ENCODE measurements at regions not wholly inside any gene's neighbourhood (a gene's known extent, or its start where the extent isn't known, plus 50 kb on each side); places are given as distances from the start of the nearest gene placed in this dataset.

DNA sequence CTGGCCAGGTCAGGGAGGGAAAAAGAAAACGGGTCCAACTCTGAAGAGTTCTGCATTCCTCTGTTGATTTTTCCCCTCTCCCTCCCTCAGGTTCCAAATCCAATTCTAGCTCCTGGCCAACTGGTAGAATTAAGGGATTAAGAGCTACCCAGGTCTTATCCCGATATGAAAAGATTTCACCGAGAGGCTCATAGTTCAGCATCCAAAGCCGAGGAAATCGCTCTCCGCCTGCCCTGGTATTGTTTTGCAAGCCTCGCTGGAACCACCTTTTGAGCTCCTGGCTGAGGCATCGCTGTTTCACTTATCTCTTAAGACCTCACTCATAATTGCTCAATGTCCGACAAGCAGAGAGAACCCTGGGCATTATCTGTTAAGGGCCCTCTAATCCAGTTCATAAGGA is 180.4 kb downstream of the URI1 start:
- DNase-seq (ENCODE audit: low read depth in 4 of 4, low spot score in 3 of 4) = no peak

DNA sequence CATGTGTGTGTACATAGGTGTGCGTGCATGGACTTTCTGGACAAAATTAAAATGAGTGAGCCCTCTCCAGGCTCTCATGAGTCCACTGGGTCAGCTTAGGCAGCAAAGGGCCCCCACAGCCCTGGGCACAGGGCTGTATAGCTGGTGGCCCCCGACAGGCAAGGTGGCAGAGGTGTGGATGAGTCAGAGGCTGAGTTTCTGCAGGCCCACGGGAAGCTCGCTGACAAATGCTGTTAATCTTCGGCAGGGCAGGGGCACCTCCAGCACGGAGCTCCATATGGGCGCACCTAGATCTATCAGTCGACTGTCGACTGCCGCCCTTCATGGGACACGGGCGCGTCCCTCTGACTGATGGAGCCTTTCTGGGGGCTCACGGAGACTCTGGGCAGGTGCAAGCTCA is 181.1 kb downstream of the URI1 start:
- DNase-seq (ENCODE audit: low read depth in 4 of 4, low spot score in 3 of 4) = no peak

DNA sequence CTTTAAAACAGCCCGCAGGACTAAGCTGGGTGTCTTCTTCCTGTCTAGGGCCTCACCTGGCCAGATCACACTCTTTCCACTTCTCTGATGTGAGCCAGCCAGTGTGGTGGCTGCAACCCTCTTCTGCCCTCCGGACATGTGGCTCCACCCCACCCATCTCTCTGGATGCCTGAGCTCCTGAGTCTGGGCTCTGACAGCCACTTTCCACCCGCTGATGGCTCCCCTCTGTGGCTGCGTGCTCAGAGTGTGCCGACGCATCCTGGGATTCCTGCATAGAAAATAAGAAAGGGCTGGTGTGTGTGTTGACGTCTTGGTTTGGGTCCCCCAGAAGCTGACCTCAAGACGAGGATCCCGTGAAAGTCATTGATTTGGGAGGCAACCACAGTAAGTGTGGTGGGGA is 181.6 kb downstream of the URI1 start:
- DNase-seq (ENCODE audit: low read depth in 4 of 4, low spot score in 3 of 4) = no peak

DNA sequence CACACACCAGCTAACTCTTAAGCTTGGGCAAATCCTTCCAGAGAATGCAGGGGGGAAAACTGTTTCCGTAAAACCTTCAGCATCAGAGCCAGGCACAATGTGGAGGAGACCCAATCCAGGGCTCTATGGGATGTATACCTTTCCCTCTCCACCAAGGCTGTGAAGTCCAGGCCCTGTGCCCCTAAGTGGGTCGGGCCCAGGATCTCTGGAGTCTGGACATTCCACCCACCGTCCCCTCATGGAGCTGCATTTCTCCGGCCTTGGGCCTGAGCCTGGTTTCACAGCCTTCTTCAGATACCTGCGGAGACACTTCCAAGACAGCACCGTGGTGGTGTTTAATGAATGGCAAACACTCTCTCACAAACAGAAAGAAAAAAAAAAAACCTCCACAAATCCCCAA is 186.2 kb downstream of the URI1 start:
- DNase-seq (ENCODE audit: low read depth in 4 of 4, low spot score in 3 of 4) = no peak

DNA sequence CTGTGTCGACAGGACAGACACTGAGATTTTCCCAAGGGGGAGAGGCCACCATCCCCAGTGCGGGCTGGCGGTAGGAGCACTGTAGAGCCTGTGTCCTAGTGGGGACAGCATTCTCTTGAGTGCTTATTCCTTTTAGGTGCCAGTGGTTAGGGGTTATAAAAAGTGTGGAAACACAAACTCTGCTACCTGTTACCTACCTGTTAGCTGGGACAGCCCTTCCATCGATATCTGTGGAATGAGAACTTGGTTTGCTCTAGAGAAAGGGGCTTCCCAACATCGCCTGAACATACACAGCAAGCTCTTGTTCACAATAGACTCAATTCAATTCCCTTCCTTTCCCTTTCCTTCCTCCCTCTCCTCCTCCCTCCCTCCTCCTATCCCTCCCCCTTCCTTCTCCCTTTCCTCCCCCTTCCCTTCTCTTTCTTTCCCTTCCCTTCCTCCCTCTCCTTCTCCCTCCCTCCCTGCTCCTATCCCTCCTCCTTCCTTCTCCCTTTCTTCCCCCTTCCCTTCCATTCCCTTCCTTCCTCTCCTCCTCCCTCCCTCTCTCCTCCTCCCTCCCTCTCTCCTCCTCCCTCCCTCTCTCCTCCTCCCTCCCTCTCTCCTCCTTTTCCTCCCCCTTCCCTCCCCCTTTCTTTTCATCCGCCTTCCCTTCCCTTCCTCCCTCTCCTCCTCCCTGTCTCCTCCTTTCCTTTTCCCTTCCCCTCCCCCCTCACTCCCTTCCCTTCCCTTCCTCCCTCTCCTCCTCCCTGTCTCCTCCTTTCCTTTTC is 188.5 kb downstream of the URI1 start:
- no peak for DNase-seq (ENCODE audit: low read depth in 4 of 4, low spot score in 3 of 4)

DNA sequence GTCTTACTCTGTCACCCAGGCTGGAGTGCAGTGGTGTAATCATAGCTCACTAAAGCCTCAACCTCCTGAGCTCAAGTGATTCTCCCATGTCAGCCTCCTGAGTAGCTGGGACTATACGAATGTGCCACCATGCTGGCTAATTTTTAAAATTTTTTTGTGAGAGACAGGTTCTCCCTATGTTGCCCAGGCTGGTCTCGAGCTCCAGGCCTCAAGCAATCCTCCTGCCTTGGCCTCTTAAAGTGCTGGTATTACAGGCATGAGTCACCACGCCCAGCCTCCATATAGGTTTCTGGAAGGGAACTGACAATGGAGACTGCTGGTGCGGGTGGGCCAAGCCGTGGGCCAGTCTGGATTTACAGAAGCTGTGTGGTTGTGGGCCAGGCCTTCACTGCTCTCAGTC is 189.2 kb downstream of the URI1 start:
- no peak for DNase-seq (ENCODE audit: low read depth in 4 of 4, low spot score in 3 of 4)

DNA sequence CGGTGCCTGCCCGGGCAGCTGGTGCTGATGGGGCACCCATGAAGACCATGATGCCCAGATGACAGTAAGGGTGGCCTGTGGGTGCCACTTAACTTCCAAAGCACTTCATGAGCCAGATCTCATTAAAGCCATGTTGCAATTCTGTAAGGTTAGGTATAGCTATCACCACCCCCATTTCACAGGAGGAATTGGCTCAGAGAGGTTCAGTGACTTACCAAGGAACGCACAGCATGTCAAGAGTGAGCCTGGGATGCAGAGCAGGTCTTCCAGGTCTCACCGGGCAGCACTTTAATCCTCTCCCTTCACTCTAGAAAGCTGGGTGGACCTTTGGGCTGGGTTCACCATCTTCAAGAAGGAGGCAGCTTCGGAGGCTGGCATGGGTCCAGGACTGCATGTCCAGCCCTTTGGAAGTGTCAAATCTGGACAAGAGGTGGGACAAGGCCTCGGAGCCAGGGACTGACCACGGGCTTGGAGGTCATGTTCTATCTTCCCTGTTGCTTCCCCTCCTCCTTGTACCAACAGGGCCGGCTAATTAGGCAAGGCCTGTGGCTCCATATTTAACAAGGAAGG is 189.8 kb downstream of the URI1 start:
- no peak for DNase-seq (ENCODE audit: low read depth in 4 of 4, low spot score in 3 of 4)

DNA sequence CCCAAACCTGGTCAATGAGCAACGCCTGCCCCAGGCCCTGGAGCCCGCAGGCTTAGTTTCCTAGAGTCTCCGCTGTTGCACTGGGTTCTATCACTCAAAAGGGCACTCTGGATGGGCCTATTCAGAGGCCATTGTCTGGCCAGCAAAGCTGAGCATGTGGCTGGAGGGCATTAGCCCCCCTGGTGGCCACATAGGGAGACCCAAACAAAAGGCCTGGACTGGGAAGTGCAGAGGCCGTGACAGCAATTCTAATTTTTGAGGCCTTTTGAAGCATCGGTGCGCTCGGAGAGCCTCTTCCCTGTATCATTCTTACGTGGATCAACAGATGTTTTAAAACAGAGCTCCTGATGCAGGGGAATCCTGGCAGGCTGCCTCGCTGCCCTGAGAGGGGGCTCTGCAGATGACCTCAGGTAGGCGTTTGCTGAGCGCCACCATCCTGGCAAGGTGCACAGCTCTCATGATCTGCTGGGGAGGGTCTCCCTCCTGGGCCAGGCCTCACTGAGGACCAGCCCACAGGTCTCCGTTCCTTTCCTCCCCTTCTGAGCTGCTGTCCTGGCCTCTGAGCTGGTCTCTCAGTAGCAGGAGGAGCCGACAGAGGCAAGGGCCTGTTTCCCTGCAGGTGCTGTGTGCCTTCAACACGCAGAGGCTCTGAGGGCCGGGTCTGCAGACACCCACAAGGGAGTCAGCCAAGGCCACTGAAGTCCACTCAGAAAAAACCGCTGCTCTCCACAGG is 190.5 kb downstream of the URI1 start:
- no peak for DNase-seq (ENCODE audit: low read depth in 4 of 4, low spot score in 3 of 4)

DNA sequence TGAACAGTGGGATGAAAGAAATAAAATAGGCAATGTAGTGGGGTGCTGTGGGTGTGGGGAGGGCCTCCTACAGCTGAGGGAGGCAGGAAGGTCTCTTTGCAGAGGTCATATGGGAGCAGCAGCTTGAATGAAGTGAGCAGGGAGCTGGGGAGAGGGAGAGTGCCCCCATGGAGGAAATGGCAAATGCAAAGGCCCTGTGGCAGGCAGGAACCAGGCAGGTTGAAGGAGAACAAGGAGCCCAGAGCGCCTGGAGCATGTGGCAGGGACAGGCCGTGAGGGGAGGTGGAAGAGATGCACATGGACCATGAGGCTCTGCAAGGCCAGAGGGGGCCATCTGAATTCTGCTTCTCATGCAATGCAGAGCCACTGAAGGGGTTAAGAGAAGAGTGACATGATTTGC is 191.8 kb downstream of the URI1 start:
- no peak for DNase-seq (ENCODE audit: low read depth in 4 of 4, low spot score in 3 of 4)

DNA sequence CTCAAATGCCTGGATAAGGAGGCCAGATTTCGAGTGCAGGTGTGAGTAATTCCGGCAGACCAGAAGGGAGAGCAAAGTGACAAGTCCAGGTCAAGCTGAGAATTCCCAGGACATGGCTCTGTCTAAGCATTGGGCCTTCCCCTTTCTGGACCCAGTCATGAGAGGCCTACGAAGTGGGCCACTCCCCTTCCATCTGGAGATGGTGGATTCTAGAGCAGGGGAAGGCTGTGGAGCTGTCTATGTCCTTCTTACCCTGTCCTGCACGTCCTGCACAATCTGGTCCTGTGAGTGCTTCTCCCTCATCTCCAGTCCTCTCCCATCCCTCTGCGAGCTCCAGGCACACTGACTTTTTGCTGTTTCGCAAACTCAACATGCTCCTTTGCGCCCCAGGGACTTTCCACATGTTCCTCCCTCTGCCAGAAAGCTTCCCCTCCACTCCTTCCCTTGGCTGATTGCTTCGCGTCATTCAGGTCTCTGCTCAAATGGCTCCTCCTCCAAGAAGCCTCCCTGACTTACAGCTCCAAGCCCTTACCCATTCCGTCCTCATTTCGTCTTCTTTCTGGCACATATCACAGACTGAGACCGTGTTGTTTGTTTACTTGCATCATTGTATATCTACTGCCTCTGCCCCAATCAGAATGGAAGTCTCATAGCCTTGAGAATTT is 193.2 kb downstream of the URI1 start:
- no peak for DNase-seq (ENCODE audit: low read depth in 4 of 4, low spot score in 3 of 4)

DNA sequence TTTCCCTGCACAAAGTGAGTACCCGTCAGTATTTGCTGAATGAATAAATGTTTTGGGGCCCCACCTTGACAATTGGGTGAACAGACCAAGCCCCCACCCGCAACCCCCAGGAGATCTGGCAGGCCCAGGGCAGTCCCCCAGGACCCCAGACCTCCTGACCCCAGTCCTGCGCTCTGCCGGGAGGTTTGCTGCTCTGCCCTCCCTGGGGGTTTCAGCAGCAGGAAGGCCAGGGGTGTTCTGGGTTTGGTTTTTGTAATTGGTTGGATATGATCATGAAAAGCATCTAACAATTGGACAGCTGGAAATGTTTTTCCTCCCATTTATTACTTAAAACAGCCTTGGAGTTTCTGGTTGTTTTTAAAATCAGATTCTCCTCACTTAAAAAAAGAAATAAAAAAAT is 193.8 kb downstream of the URI1 start:
- DNase-seq (ENCODE audit: low read depth in 4 of 4, low spot score in 3 of 4) = no peak

DNA sequence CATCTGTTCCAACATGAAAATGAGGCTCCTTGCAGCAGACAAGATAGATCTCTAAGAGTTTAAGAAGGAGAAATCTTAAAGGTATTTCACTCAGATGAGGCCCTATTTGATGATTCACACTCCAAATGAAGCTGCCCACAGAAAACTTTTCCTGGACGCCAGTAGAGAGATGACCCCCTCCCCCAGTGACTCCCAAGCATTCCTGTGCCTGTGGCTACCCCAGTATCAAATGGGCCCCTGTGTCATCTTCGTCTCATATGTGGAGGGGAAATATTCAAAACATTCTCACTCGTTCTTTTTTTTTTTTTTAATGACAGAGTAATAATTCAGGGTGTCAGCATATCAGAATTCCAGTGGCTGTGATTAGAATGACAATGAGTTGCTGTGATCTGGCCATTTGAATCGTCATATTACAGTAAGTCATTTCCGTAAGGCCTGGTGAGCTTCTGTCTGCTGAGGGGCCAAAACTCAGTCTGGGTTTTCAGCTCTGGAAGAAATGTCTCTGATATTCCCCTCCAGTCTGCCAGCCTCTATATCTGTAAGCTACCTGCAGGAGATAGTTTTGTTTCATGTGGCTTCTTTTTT is 194.7 kb downstream of the URI1 start:
- DNase-seq (ENCODE audit: low read depth in 4 of 4, low spot score in 3 of 4) = no peak

DNA sequence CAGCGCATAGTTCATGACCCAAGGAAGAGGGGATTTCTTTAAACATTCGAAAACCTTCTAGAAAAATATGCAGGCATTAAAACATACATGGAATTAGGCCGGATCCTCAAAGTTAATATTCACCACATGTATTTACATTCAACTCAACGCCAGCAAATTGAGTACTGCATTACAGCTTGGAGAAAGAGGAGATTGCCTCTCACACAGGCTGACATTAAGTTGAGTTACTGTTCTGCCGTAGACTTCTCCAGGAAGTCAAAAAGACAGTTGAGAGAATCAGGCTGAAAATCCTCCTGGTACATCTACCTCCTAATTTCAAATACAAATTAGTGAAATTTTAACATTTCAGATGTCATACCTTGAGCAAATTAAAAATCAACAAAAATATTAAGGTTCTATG is 195.7 kb downstream of the URI1 start:
- no peak for DNase-seq (ENCODE audit: low read depth in 4 of 4, low spot score in 3 of 4)

DNA sequence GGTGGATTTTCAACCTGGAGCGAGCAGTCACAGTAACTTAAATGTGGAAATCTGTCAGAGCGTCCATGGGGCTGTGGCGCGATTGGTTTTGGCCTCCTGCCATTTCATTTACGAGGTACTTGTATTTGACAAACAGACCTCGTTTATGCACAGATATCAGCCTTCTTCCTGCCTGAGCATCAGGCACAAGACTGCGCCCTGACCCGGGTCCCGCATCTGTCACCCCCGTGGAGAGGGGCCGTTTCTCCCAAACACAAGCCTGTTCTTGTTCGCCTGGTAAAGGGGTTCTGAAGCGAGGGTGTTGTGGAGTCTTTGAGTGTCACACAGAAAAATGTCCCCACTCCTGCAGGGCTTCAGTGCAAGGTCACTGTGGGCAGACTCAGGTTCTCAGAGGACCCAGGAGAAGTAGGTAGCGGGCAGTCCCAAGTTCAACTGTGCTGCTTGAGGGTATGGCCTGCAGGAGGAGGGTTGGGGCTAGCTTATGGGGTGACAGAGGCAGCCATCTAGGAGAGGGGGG is 202.3 kb downstream of the URI1 start:
- no peak for DNase-seq (ENCODE audit: low read depth in 4 of 4, low spot score in 3 of 4)

DNA sequence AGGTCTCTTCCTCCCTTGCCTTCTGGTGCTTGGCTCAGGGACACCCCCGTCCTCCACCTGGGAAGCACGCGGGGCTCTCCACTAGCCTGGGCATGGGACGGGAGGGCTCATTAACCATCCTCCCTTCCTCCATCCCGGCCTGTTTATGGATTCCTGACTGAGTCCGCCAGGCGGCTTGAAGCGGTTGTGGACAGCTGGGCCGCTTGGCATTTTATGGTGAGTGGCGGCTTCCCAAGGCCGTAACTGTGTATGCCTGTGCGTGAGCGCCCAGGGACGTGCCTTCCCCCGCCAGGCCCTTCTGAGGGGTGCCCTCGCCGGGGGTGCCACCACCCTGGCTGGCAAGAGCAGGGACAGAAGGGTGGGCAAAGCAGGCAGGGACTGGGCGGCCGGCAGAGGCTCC is 202.8 kb downstream of the URI1 start:
- no peak for DNase-seq (ENCODE audit: low read depth in 4 of 4, low spot score in 3 of 4)

DNA sequence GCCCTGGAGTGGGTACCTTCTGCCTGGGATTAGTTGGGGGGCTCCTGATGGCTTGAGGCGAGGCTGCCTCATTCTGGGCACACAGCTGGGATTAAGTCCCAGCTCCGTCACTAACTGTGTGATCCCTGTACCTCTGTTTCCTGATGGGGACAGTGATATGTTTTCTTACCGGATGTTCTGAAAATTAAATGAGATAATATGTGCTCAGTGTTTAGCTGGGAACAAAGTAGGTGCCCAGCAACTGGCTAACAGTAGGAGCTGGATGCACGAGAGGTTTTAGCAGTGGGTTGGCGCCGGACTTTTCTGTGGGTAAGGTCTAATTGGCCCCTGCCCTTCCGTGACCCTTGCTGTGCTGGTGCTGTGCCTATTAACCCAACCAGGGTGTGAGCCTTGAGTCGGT is 203.4 kb downstream of the URI1 start:
- no peak for DNase-seq (ENCODE audit: low read depth in 4 of 4, low spot score in 3 of 4)

DNA sequence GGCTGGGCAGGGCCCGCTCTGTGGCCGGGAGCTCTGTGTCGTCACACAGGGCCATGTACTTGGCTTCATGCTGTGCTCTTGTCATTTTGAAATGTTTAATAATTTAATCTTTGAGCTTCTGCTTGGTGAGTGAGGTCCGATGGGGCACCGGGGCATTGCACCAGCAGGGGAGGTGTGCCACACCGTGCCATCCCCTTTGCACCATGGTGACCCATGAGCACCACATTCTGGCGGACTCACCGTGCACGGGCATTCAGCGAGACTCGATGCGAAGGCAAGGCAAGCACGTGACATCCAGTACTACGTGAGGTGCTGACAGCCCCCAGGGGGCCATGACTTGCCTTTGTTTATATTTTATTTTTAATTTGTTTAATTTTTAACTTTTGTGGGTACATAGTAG is 204.3 kb downstream of the URI1 start:
- DNase-seq (ENCODE audit: low read depth in 4 of 4, low spot score in 3 of 4) = no peak

DNA sequence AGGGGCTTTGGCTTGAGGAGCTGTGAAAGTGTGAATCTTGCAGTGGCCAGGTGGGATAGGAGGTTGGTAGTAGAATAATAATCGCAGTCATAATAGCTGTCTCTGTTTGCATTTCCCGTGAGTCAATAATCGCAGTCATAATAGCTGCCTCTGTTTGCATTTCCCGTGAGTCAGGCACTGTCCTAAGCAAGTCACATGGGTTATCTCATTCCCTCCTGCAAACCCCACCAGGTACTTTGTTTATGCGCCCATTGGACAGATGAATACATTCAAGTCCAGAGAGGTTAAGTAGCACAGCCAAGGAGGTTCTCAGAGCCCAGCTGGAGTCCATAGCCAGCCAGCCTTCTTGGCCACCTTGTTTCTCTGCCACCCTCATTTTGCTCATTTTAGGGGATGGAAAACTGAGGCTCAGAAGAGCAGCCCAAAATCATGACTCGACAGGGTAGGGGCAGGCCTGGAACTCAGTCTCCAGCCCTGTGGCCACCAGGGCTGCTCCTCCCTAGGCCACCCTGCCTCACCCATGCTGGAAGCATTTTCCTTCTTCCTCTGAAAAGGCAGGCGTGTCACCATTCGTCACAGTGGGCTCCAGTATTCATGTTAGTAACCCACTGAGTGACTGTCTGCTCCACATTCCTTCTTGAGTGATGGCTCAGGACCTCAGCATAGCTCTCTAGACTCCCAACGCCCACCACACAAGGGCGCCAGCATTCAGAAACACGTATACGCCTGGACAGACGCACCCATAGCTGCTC is 206.2 kb downstream of the URI1 start:
- no peak for DNase-seq (ENCODE audit: low read depth in 4 of 4, low spot score in 3 of 4)

DNA sequence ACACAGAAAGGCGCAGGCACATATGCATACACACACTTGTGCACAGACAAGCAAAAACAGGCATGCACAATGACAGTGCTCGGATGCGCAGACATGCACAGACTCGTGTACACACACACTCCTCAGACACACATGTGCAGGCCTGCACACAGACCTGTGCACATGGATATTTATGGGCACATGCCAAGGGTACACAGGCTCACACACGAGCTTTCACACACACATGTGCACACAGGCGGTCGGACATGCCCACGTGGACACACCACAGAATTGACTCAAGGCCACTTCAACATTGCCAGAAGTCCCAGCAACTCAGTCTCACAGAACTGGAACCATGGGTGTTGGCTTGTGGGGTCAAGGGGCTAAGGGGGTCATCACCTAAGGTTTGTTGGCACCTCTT is 206.8 kb downstream of the URI1 start:
- no peak for DNase-seq (ENCODE audit: low read depth in 4 of 4, low spot score in 3 of 4)

DNA sequence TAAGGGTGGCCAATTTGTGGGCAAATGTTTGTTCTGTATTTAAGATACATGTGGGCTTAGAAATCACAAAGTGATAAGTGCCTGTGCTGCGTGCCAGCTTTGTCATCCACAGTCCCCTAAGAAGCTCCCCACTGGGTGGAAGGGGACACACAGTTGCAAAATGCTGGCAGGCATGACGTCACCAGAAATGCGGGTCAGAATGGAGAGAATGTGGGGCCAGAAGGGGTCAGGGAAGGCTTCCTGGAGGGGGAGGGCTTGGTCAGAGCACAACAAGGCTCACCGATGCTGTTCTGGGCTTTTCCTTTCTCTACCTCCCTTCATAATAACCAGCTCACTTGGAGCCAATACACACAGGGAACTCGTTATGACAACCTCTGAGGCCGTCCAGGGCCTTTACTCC is 207.3 kb downstream of the URI1 start:
- no peak for DNase-seq (ENCODE audit: low read depth in 4 of 4, low spot score in 3 of 4)

Data from left renal pelvis (tissue), 4 donors.